ENCODE measurements at regions not wholly inside any gene's neighbourhood (a gene's known extent, or its start where the extent isn't known, plus 50 kb on each side); places are given as distances from the start of the nearest gene placed in this dataset.
"Not testable (repeated sequence)": the region's sequence is repeated elsewhere in the genome, so short reads cannot be mapped to it uniquely, and the experiment has no call there.

DNA sequence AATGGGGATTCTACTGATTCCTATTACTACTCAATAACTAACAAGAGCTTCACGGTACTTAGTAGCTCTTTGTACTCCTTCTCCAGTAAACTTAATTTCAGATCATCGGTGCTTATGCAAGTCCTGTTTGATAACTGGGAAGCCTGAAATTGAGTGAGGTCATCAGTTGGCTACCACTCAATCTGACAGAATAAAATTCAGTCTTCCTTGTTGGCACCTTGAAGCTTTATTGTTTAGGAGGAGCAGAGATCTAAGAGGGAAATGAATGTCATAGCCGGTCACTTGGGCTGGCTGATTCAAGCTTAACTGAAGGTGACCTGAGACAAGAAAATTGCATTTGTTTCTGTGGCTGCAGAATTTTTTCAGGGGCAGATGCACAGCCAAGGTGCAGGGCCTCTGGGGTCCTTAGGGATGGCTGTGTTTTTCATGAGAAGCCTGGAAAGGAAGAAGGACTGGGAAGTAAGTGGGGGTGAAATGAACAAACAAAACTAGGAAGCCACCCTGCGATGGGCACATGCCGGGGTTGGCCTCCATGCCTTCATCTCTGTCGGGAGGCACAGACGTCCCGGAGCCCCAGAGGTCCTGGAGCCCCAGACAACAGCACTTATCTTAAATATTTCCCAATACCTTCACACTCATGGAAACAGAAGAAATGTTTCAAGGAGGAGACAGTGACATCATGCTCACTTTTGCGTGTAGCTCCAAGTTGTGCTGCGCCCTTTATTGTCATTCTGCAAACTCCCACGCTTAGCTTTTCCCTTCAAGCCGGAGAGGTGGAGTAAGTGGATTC is 85.0 kb upstream of the KIF5B start:
- no peak overlapping the region for H3K4me3 ChIP-seq
- no peak overlapping the region for H3K27ac ChIP-seq
- TF ChIP-seq, protein P1, sequence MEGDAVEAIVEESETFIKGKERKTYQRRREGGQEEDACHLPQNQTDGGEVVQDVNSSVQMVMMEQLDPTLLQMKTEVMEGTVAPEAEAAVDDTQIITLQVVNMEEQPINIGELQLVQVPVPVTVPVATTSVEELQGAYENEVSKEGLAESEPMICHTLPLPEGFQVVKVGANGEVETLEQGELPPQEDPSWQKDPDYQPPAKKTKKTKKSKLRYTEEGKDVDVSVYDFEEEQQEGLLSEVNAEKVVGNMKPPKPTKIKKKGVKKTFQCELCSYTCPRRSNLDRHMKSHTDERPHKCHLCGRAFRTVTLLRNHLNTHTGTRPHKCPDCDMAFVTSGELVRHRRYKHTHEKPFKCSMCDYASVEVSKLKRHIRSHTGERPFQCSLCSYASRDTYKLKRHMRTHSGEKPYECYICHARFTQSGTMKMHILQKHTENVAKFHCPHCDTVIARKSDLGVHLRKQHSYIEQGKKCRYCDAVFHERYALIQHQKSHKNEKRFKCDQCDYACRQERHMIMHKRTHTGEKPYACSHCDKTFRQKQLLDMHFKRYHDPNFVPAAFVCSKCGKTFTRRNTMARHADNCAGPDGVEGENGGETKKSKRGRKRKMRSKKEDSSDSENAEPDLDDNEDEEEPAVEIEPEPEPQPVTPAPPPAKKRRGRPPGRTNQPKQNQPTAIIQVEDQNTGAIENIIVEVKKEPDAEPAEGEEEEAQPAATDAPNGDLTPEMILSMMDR (IDR thresholded peaks at IDR 0.05) = no peak
- DNase-seq (ENCODE audit: low spot score) = no peak

GRCh38 chr10:32140403-32140802 is 84.2 kb upstream of the KIF5B start:
- no peak for DNase-seq (ENCODE audit: low spot score)
- H3K27ac ChIP-seq = peak overlapping the region in 1 of 2 donors; percentile 84
- H3K4me3 ChIP-seq = no peak overlapping the region
- TF ChIP-seq, protein P1 (IDR thresholded peaks at IDR 0.05) = no peak

DNA sequence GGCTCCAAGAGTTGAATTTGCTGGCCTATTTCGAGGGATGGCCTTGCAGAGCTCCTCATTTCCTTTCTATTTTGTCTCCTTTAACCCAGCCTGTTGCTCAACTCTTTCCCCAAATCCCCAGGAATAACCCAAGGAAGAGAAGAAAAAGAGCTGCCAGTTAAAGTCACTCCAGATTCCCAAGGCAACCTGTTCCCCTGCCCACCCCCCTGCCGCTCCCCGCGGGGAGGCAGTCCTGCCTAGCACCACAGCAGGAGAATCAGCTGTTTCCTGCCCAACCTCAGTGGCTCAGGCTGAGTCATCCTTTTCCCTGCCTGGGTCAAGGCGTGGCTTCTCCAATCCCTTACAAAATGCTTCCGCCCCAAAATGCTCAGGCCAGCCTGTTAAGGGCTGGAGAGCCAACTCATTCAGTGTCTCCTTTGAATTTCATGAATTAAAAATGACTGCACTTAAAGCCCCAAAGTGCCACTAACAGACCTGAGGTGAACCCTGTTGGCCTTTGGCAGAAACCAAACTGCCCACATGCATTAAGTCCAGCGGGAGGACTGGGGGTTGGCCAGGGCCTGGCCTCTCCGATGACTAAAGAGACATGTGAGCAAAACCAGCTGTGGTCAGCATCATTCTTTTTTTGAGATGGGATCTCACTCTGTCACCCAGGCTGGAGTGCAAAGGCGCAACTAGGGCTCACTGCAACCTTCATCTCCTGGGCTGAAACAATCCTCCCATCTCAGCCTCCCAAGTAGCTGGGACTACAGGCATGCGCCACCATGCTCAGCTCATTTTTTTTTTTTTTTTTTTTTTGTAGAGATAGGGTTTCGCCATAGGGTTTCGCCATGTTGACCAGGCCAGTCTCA is 83.2 kb upstream of the KIF5B start:
- peak; percentile 91 for DNase-seq (ENCODE audit: low spot score)
- peak overlapping the region; percentile 70 to 84 for H3K27ac ChIP-seq
- H3K4me3 ChIP-seq = peak overlapping the region; percentile 7
- TF ChIP-seq, protein P1 (IDR thresholded peaks at IDR 0.05) = no peak

DNA sequence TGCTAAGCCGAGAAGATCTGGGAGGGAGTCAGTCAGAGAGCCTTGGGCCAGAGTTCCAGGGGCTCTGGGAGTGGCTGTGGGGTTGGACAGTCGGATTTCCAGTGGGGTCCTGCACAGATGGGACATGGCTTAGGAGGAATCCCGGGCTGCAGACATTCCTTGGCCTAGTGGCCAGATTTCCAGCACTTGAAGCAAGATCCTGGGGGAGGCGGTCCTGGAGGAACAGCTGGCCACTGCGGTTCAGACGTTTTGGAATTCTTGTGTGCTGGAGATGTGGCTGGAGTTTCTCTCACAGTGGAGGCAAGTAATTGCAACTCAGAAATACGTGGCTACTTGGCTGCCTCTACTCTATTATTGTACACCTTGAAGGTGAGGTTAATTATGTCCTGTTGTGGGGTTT is 80.7 kb upstream of the KIF5B start:
- not testable (repeated sequence) for H3K27ac ChIP-seq; DNase-seq (ENCODE audit: low spot score)

GRCh38 chr10:32135796-32136195 is 79.6 kb upstream of the KIF5B start:
- not testable (repeated sequence) for H3K4me3 ChIP-seq; H3K27ac ChIP-seq; DNase-seq (ENCODE audit: low spot score)

More for the DNA sequence above, 80.7 kb upstream of the KIF5B start:
- H3K4me3 ChIP-seq = not testable (repeated sequence)

- no peak for DNase-seq (ENCODE audit: low spot score)
- no peak overlapping the region for H3K27ac ChIP-seq
- H3K4me3 ChIP-seq = no peak overlapping the region
- TF ChIP-seq, protein P1 (IDR thresholded peaks at IDR 0.05) = no peak
Measured at GRCh38 chr10:32132357-32132946, 76.2 kb upstream of the KIF5B start.

DNA sequence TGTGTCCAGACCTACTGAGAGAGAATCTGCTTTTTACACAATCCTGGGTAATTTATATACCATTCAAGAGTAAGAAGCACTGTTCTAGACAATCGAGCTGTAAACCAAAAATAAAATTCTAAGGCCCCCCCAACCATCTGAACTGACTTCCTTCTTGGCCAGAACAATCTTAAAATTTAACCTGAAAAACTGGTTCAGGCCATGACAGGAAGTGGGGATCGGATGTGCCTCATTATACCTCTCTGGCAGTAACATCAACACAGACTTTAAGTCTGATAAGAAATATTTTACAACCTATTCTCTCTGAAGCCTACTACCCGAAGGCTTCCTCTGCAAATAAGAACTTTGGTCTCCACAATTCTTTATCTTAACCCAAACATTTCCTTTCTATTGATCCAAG is 75.2 kb upstream of the KIF5B start:
- no peak overlapping the region for H3K4me3 ChIP-seq
- TF ChIP-seq, protein P1 (IDR thresholded peaks at IDR 0.05) = no peak
- DNase-seq (ENCODE audit: low spot score) = no peak

More for the DNA sequence above, 75.2 kb upstream of the KIF5B start:
- no peak overlapping the region for H3K27ac ChIP-seq
